DMS114 treated with DMSO at 0.1 percent for 48 hours (cell line): ENCODE measurements at regions not wholly inside any gene's neighbourhood (a gene's known extent, or its start where the extent isn't known, plus 50 kb on each side); places are given as distances from the start of the nearest gene placed in this dataset.

Source experiments
- DNase-seq: peaks from one replicate; lab custom pipeline; 2025; ENCODE audit not compliant: unreplicated experiment; lab: John Stamatoyannopoulos, UW

- no peak for DNase-seq
Measured at GRCh38 chr5:24862117-24862516, 217.3 kb upstream of the CDH10 start.

- no peak for DNase-seq
Measured at GRCh38 chr5:24855485-24855884, 210.7 kb upstream of the CDH10 start.

- DNase-seq = no peak
Measured at GRCh38 chr5:24854850-24855249, 210.1 kb upstream of the CDH10 start.

GRCh38 chr5:24854350-24854749 is 209.6 kb upstream of the CDH10 start:
- DNase-seq = no peak

- no peak for DNase-seq
Measured at GRCh38 chr5:24850926-24851486, 206.2 kb upstream of the CDH10 start.

- no peak for DNase-seq
Measured at GRCh38 chr5:24849210-24849609, 204.4 kb upstream of the CDH10 start.

GRCh38 chr5:24831989-24832388 is 187.2 kb upstream of the CDH10 start:
- no peak for DNase-seq

- no peak for DNase-seq
Measured at GRCh38 chr5:24823625-24824024, 178.8 kb upstream of the CDH10 start.

- no peak for DNase-seq
Measured at GRCh38 chr5:24819841-24820240, 175.1 kb upstream of the CDH10 start.

GRCh38 chr5:24817966-24818365 is 173.2 kb upstream of the CDH10 start:
- DNase-seq = no peak

- no peak for DNase-seq
Measured at GRCh38 chr5:24816206-24816605, 171.4 kb upstream of the CDH10 start.

GRCh38 chr5:24805230-24805629 is 160.5 kb upstream of the CDH10 start:
- DNase-seq = no peak

GRCh38 chr5:24804221-24804681 is 159.5 kb upstream of the CDH10 start:
- DNase-seq = no peak

- DNase-seq = no peak
Measured at GRCh38 chr5:24791326-24791725, 146.5 kb upstream of the CDH10 start.

- no peak for DNase-seq
Measured at GRCh38 chr5:24789611-24790351, 145.0 kb upstream of the CDH10 start.

- no peak for DNase-seq
Measured at GRCh38 chr5:24788829-24789514, 144.2 kb upstream of the CDH10 start.

- DNase-seq = no peak
Measured at GRCh38 chr5:24786108-24786507, 141.3 kb upstream of the CDH10 start.

GRCh38 chr5:24783596-24783995 is 138.8 kb upstream of the CDH10 start:
- no peak for DNase-seq

GRCh38 chr5:24777392-24777791 is 132.6 kb upstream of the CDH10 start:
- no peak for DNase-seq

- no peak for DNase-seq
Measured at GRCh38 chr5:24773261-24773660, 128.5 kb upstream of the CDH10 start.

GRCh38 chr5:24767086-24767485 is 122.3 kb upstream of the CDH10 start:
- no peak for DNase-seq

GRCh38 chr5:24765219-24765618 is 120.4 kb upstream of the CDH10 start:
- no peak for DNase-seq
